Stimulated activated CD4-positive, alpha-beta T cell treated with anti-CD3 and anti-CD28 coated beads, Interleukin-1b, Interleukin-23, amount 100 ng/mL, for 4 hours (primary cell): ENCODE measurements at regions not wholly inside any gene's neighbourhood (a gene's known extent, or its start where the extent isn't known, plus 50 kb on each side); places are given as distances from the start of the nearest gene placed in this dataset.
"Not testable (repeated sequence)": the region's sequence is repeated elsewhere in the genome, so short reads cannot be mapped to it uniquely, and the experiment has no call there.

Experiments used
- DNase-seq, 2 donors: peaks; one replicate each; pipeline ENCODE4 v3.0.0-alpha.2; 2020; ENCODE audit warnings: low read depth in 2 of 2

- DNase-seq: not testable (repeated sequence)
Measured at GRCh38 chr2:226280136-226280535, 519.5 kb downstream of the IRS1 start.

- DNase-seq: no peak
Measured at GRCh38 chr2:226275215-226275614, 524.4 kb downstream of the IRS1 start.

- DNase-seq: no peak
Measured at GRCh38 chr2:226274143-226274542, 525.5 kb downstream of the IRS1 start.

GRCh38 chr2:226273440-226273839 is 526.2 kb downstream of the IRS1 start:
- DNase-seq: no peak

GRCh38 chr2:226272435-226272834 is 527.2 kb downstream of the IRS1 start:
- DNase-seq: no peak

- no peak for DNase-seq
Measured at GRCh38 chr2:226270285-226271058, 529.1 kb downstream of the IRS1 start.

- no peak for DNase-seq
Measured at GRCh38 chr2:226267516-226268289, 531.9 kb downstream of the IRS1 start.

GRCh38 chr2:226256709-226257376 is 542.8 kb downstream of the IRS1 start:
- no peak for DNase-seq

- DNase-seq: no peak
Measured at GRCh38 chr2:226256237-226256636, 543.4 kb downstream of the IRS1 start.

- DNase-seq: no peak
Measured at GRCh38 chr2:226251661-226252060, 548.0 kb downstream of the IRS1 start.

- no peak for DNase-seq
Measured at GRCh38 chr2:226247289-226248275, 552.0 kb downstream of the IRS1 start.

GRCh38 chr2:226234187-226234586 is 565.4 kb downstream of the IRS1 start:
- DNase-seq: no peak

- no peak for DNase-seq
Measured at GRCh38 chr2:226233388-226233787, 566.2 kb downstream of the IRS1 start.

GRCh38 chr2:226228080-226228479 is 571.5 kb downstream of the IRS1 start:
- DNase-seq: no peak

- no peak for DNase-seq
Measured at GRCh38 chr2:226227341-226227740, 572.3 kb downstream of the IRS1 start.

GRCh38 chr2:226223704-226224103 is 575.9 kb downstream of the IRS1 start:
- no peak for DNase-seq

GRCh38 chr2:226220511-226220910 is 579.1 kb downstream of the IRS1 start:
- DNase-seq: no peak

- no peak for DNase-seq
Measured at GRCh38 chr2:226217191-226217590, 582.4 kb downstream of the IRS1 start.

- DNase-seq: no peak
Measured at GRCh38 chr2:226216575-226216974, 583.0 kb downstream of the IRS1 start.

- DNase-seq: peak; percentile 24 to 25
Measured at GRCh38 chr2:226215902-226216503, 583.6 kb downstream of the IRS1 start.

- no peak for DNase-seq
Measured at GRCh38 chr2:226213717-226214116, 585.9 kb downstream of the IRS1 start.
